Panc1 (cell line): ENCODE measurements at regions not wholly inside any gene's neighbourhood (a gene's known extent, or its start where the extent isn't known, plus 50 kb on each side); places are given as distances from the start of the nearest gene placed in this dataset.

Experiments used
- ATAC-seq: fragments of 200-7000 bp; cut with Tn5 transposase; 2 replicates; pipeline ENCODE4 v1.9.1; 2020; ENCODE audit warnings: mild to moderate bottlenecking, moderate library complexity
- BruUV-seq: library from RNA; stranded (reverse); fragments of 400-500 nt; replicated peaks from 2 replicates; lab custom pipeline; 2021; lab: Mats Ljungman, UMichigan
- CTCF ChIA-PET: fragments of 300-600 bp; sonication (Branson Sonifier 250); formaldehyde crosslinking; loops from one replicate; lab custom pipeline; 2022; ENCODE audit warnings: antibody characterized with exemption; lab: Charles Lee
- POLR2A ChIA-PET: fragments of 300-600 bp; sonication (Branson Sonifier 250); formaldehyde crosslinking; loops from one replicate; lab custom pipeline; 2022; ENCODE audit warnings: antibody characterized with exemption; lab: Charles Lee
- DNase-seq: peaks from one replicate; pipeline ENCODE4 v3.0.0-alpha.2; 2010; ENCODE audit warnings: low read depth, low spot score
- H3K27ac ChIP-seq: 2 replicates; pipeline ENCODE4 v1.5.1; 2011; ENCODE audit warnings: mild to moderate bottlenecking, low read length, inconsistent platforms
- H3K27me3 ChIP-seq: fragments of 200-500 bp; sonication (Bioruptor generic); 2 replicates; pipeline ENCODE4 v1.6.0; 2014; ENCODE audit warnings: low read length, inconsistent platforms; ENCODE audit not compliant: control insufficient read depth, insufficient read depth
- H3K36me3 ChIP-seq: fragments of 200-500 bp; sonication (Bioruptor generic); 2 replicates; pipeline ENCODE4 v1.5.1; 2014; ENCODE audit warnings: inconsistent platforms, mild to moderate bottlenecking, low read length, moderate library complexity; ENCODE audit not compliant: control insufficient read depth, insufficient read depth
- H3K4me1 ChIP-seq: 2 replicates; pipeline ENCODE4 v1.5.1; 2011; ENCODE audit warnings: inconsistent platforms, mild to moderate bottlenecking, low read length, moderate library complexity; ENCODE audit not compliant: control insufficient read depth, insufficient read depth
- H3K4me3 ChIP-seq, 2 experiments: 2 replicates each; pipeline ENCODE4 v1.5.1; 2011 to 2012; ENCODE audit warnings: low read depth in 2 of 2, low read length in 2 of 2, mild to moderate bottlenecking in 2 of 2, inconsistent platforms in 1 of 2, moderate library complexity in 1 of 2
- H3K9me3 ChIP-seq: fragments of 200-500 bp; sonication (Bioruptor generic); 2 replicates; pipeline ENCODE4 v1.5.1; 2014; ENCODE audit warnings: low read depth, mild to moderate bottlenecking, inconsistent platforms, low read length, moderate library complexity; ENCODE audit not compliant: control insufficient read depth, insufficient read depth
- POLR2AphosphoS5 ChIP-seq: IDR thresholded peaks from 2 replicates; pipeline ENCODE4 v1.6.1; 2012; ENCODE audit warnings: mild to moderate bottlenecking, low read depth, low read length, moderate library complexity
- SIN3A ChIP-seq: IDR thresholded peaks from 2 replicates; pipeline ENCODE4 v1.6.1; 2012; ENCODE audit warnings: low read depth, mild to moderate bottlenecking, low read length, moderate library complexity, borderline replicate concordance; ENCODE audit not compliant: insufficient read depth
- TCF7L2 ChIP-seq: IDR thresholded peaks from 2 replicates; pipeline ENCODE4 v1.6.1; 2011; ENCODE audit warnings: mild to moderate bottlenecking, low read depth, low read length, inconsistent platforms
- in situ Hi-C: cut with HindIII; loops from 2 replicates; pipeline ENCODE4 v1.10.0; 2016; ENCODE audit warnings: low sequenced_read_pairs, low pct_unique_long_range_greater_than_20kb
- intact Hi-C: fragments of 100-400 bp; cut with micrococcal nuclease; formaldehyde crosslinking; loops from one replicate; pipeline ENCODE4 v1.10.0; 2022; ENCODE audit not compliant: unreplicated experiment
- TF ChIP-seq, protein P1 (sequence below): fragments of 450-650 bp; IDR thresholded peaks from 2 replicates; pipeline ENCODE4 v1.5.1; 2017; ENCODE audit warnings: mild to moderate bottlenecking
- TF ChIP-seq, protein P2 (sequence below), 2 experiments: IDR thresholded peaks; 2 replicates each; pipeline ENCODE4 v1.6.1; 2011 to 2012; ENCODE audit warnings: low read depth in 2 of 2, control low read depth in 1 of 2, low read length in 1 of 2, mild to moderate bottlenecking in 1 of 2, moderate library complexity in 1 of 2; ENCODE audit not compliant: insufficient read depth in 1 of 2

DNA sequence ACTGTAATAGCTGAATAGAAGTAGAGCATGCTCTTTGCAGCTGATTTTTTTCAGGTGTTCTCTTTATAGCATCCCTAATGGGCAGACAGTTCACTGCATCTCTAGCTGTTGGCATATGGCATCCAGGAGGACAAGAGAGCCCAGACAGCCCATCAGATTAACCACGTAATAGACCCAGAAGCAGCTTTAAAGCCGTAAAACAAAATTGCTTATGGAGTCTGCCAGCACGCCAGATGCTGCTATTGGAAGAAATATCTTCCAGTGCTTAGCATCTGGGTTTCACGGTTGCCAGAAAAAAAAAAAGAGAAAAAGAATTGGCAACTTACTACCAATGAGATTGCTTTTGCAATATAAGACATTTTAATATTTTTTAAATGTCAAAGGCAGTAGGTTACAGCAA is 869.4 kb upstream of the NUDT12 start:
- DNase-seq (no peak), ATAC-seq (no peak)
- Histone ChIP-seq H3K4me1 (no peaks in the 10 kb centered on the region), H3K36me3 (no peaks in the 10 kb centered on the region), H3K27ac (no peak overlapping the region), H3K9me3 (no peaks in the 10 kb centered on the region), H3K4me3 (no peak overlapping the region), H3K27me3 (no peaks in the 10 kb centered on the region)
- no TSS peak for BruUV-seq
- intact Hi-C loops: no loop called here
- ChIA-PET CTCF (no interaction called here), POLR2A (no interaction called here)
- TF ChIP-seq SIN3A (no peak), POLR2AphosphoS5 (no peak), TCF7L2 (no peak)
- TF ChIP-seq, protein P1, sequence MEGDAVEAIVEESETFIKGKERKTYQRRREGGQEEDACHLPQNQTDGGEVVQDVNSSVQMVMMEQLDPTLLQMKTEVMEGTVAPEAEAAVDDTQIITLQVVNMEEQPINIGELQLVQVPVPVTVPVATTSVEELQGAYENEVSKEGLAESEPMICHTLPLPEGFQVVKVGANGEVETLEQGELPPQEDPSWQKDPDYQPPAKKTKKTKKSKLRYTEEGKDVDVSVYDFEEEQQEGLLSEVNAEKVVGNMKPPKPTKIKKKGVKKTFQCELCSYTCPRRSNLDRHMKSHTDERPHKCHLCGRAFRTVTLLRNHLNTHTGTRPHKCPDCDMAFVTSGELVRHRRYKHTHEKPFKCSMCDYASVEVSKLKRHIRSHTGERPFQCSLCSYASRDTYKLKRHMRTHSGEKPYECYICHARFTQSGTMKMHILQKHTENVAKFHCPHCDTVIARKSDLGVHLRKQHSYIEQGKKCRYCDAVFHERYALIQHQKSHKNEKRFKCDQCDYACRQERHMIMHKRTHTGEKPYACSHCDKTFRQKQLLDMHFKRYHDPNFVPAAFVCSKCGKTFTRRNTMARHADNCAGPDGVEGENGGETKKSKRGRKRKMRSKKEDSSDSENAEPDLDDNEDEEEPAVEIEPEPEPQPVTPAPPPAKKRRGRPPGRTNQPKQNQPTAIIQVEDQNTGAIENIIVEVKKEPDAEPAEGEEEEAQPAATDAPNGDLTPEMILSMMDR: no peak
- TF ChIP-seq, protein P2, sequence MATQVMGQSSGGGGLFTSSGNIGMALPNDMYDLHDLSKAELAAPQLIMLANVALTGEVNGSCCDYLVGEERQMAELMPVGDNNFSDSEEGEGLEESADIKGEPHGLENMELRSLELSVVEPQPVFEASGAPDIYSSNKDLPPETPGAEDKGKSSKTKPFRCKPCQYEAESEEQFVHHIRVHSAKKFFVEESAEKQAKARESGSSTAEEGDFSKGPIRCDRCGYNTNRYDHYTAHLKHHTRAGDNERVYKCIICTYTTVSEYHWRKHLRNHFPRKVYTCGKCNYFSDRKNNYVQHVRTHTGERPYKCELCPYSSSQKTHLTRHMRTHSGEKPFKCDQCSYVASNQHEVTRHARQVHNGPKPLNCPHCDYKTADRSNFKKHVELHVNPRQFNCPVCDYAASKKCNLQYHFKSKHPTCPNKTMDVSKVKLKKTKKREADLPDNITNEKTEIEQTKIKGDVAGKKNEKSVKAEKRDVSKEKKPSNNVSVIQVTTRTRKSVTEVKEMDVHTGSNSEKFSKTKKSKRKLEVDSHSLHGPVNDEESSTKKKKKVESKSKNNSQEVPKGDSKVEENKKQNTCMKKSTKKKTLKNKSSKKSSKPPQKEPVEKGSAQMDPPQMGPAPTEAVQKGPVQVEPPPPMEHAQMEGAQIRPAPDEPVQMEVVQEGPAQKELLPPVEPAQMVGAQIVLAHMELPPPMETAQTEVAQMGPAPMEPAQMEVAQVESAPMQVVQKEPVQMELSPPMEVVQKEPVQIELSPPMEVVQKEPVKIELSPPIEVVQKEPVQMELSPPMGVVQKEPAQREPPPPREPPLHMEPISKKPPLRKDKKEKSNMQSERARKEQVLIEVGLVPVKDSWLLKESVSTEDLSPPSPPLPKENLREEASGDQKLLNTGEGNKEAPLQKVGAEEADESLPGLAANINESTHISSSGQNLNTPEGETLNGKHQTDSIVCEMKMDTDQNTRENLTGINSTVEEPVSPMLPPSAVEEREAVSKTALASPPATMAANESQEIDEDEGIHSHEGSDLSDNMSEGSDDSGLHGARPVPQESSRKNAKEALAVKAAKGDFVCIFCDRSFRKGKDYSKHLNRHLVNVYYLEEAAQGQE (IDR thresholded peaks at IDR 0.05; ENCODE audit: insufficient read depth in 1 of 2, low read depth in 2 of 2, low read length in 1 of 2): no peak
- in situ Hi-C loops: no loop called here

DNA sequence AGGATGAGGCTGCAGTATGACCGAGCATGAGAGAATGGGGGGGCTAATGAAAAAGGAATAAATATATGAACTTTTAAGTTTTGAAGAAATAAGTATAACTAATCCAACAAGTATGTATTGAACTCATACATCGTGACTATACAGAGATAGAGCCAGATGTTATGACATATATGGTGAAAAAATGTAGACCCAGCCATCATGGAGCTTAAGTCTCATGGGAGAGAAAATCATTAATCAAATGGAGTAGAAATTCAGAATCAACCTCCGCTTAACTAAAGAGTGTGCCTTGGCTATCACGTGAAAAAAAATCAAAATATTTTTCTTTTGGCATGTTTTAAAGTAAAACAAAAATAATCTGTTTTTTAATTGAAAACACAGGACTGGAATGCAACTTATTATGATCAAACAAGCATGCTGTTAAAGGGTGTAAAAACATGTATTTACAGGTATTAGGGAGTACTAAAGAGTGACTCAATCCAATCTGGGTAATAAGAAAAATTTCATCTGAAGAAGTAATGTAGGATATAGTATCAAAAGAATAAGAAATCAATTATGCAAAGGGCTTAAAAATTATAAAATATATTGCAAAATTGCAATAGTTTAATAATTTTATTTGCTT is 868.5 kb upstream of the NUDT12 start:
- Histone ChIP-seq H3K4me1 (no peaks in the 10 kb centered on the region), H3K36me3 (no peaks in the 10 kb centered on the region), H3K9me3 (no peaks in the 10 kb centered on the region), H3K27ac (no peak overlapping the region), H3K27me3 (no peaks in the 10 kb centered on the region), H3K4me3 (no peak overlapping the region)
- BruUV-seq: no TSS peak
- no peak for ATAC-seq
- in situ Hi-C loops: no loop called here
- ChIA-PET CTCF (no interaction called here), POLR2A (no interaction called here)
- TF ChIP-seq TCF7L2: no peak
- no peak for TF ChIP-seq SIN3A
- TF ChIP-seq POLR2AphosphoS5: no peak
- TF ChIP-seq, protein P2 (IDR thresholded peaks at IDR 0.05; ENCODE audit: insufficient read depth in 1 of 2, low read depth in 2 of 2, low read length in 1 of 2): no peak
- intact Hi-C loops: no loop called here
- DNase-seq: no peak
